SU-DHL-6 (cell line): ENCODE measurements at regions not wholly inside any gene's neighbourhood (a gene's known extent, or its start where the extent isn't known, plus 50 kb on each side); places are given as distances from the start of the nearest gene placed in this dataset.

Experiments used
- H2AFZ ChIP-seq: fragments of 200-600 bp; sonication (generic); 2 replicates; pipeline ENCODE4 v1.6.1; 2014; ENCODE audit warnings: low read depth, mild to moderate bottlenecking, moderate library complexity, mixed read lengths, antibody characterized with exemption, low read length; ENCODE audit not compliant: severe bottlenecking
- H3F3A ChIP-seq: fragments of 200-600 bp; shearing (Covaris generic); 2 replicates; pipeline ENCODE4 v1.6.0; 2016; ENCODE audit warnings: antibody characterized with exemption, mild to moderate bottlenecking; ENCODE audit not compliant: insufficient read depth
- H3K27ac ChIP-seq: fragments of 200-600 bp; sonication (generic); 2 replicates; pipeline ENCODE4 v1.5.1; 2016; ENCODE audit warnings: low read depth, mild to moderate bottlenecking, low read length, moderate library complexity, mixed read lengths
- H3K27me3 ChIP-seq: fragments of 200-600 bp; sonication (generic), shearing (Covaris generic); 2 replicates; pipeline ENCODE4 v1.6.0; 2014; ENCODE audit warnings: mild to moderate bottlenecking, low read length
- H3K36me3 ChIP-seq: fragments of 200-600 bp; sonication (generic); 2 replicates; pipeline ENCODE4 v1.6.1; 2014; ENCODE audit warnings: mild to moderate bottlenecking, low read length, mixed read lengths
- H3K4me2 ChIP-seq: fragments of 300-600, 200-600 bp; shearing (Covaris generic), sonication (generic); 2 replicates; pipeline ENCODE4 v1.6.0; 2014; ENCODE audit warnings: low read length, low read depth, mild to moderate bottlenecking; ENCODE audit not compliant: poor library complexity, severe bottlenecking
- H3K4me3 ChIP-seq: fragments of 200-600 bp; sonication (generic); 2 replicates; pipeline ENCODE4 v1.5.1; 2014; ENCODE audit warnings: antibody characterized with exemption, low read length, mild to moderate bottlenecking, mixed read lengths; ENCODE audit not compliant: insufficient read depth, poor library complexity, severe bottlenecking
- H3K79me2 ChIP-seq: fragments of 200-600 bp; sonication (generic); 2 replicates; pipeline ENCODE4 v1.6.1; 2014; ENCODE audit warnings: mild to moderate bottlenecking, low read length, moderate library complexity; ENCODE audit not compliant: insufficient read depth
- H3K9ac ChIP-seq: fragments of 200-600 bp; sonication (generic); 2 replicates; pipeline ENCODE4 v1.7.0; 2014; ENCODE audit warnings: mild to moderate bottlenecking, low read length
- H3K9me2 ChIP-seq: fragments of 200-600 bp; sonication (generic); replicated peaks from 2 replicates; pipeline ENCODE4 v1.6.1; 2014; ENCODE audit warnings: low read length; ENCODE audit not compliant: insufficient read depth
- H3K9me3 ChIP-seq: fragments of 200-600 bp; sonication (generic); 2 replicates; pipeline ENCODE4 v1.6.1; 2014; ENCODE audit warnings: low read length, mixed read lengths; ENCODE audit not compliant: insufficient read depth
- H4K20me1 ChIP-seq: fragments of 200-600 bp; sonication (generic); 2 replicates; pipeline ENCODE4 v1.6.1; 2014; ENCODE audit warnings: low read depth, mild to moderate bottlenecking, antibody characterized with exemption, low read length, moderate library complexity, mixed read lengths
- CTCF ChIP-seq: fragments of 200-600 bp; sonication (generic); IDR thresholded peaks from one replicate; pipeline ENCODE4 v1.5.1; 2017; ENCODE audit warnings: antibody characterized with exemption, mild to moderate bottlenecking, low read length, moderate library complexity; ENCODE audit not compliant: insufficient read depth, poor library complexity, severe bottlenecking
- EZH2phosphoT487 ChIP-seq: fragments of 200-600 bp; sonication (generic), shearing (Covaris generic); conservative IDR thresholded peaks from 2 replicates; pipeline ENCODE4 v1.6.1; 2018; ENCODE audit warnings: mild to moderate bottlenecking, antibody characterized with exemption, low read length, moderate library complexity, mixed read lengths

DNA sequence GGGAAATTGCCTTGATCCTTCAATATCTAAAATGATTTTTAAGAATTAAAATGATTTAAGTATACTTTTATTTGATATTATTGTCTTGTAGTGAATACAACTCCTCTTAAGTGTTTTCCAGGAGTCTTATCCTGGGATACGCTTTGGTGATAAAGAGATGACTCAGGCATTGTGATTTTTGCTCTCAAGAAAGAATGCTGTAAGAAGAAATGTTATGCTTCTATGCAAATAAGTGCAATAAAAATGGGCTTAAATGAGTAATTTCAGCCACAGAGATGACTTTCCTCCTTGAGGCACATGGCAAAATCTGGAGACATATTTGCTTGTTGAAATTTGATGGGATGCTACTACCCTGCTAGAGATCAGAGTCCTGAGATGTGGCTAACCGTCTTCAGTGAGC lies 358.6 kb upstream of the BCHE start:
- no peak overlapping the region for H3K4me3 ChIP-seq
- H3K9ac ChIP-seq, result no peak overlapping the region
- no peak overlapping the region for H3K4me2 ChIP-seq
- H3K9me3 ChIP-seq, result no peaks in the 10 kb centered on the region
- H4K20me1 ChIP-seq, result no peaks in the 10 kb centered on the region
- no peak overlapping the region for H3K27ac ChIP-seq
- no peaks in the 10 kb centered on the region for H3K9me2 ChIP-seq
- no peaks in the 10 kb centered on the region for H3K27me3 ChIP-seq
- TF ChIP-seq EZH2phosphoT487 (no peak), CTCF (no peak)
- no peaks in the 10 kb centered on the region for H3K36me3 ChIP-seq
- no peaks in the 10 kb centered on the region for H3K79me2 ChIP-seq
- no peak overlapping the region for H2AFZ ChIP-seq
- H3F3A ChIP-seq, result peaks cover under 1% of the 10 kb centered on the region; the same call in 1 of the 2 replicates

DNA sequence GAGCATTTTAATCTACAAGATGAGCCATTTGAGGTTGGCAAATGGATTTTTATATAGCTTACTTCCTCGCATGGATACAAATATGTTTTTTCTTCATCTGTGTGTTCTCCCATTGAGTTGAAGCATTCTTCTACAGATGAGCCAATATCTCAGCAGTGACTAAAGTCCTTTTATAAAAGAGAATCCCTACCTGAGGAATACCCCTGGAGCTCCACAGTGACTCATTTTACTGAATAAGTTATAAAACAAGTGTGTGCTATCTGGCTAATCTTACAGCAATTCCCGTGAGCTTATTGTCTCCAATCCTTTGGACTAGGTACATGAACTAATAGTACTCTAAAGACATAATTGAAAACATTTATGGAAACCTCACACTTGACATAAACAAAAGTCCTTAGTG lies 354.2 kb upstream of the BCHE start:
- Histone ChIP-seq H2AFZ (no peak overlapping the region), H3K4me2 (no peak overlapping the region), H3K36me3 (no peaks in the 10 kb centered on the region), H3K4me3 (no peak overlapping the region), H4K20me1 (no peaks in the 10 kb centered on the region), H3K9ac (no peak overlapping the region), H3F3A (no peaks in the 10 kb centered on the region), H3K79me2 (no peaks in the 10 kb centered on the region), H3K9me2 (no peaks in the 10 kb centered on the region), H3K27me3 (no peaks in the 10 kb centered on the region), H3K27ac (no peak overlapping the region), H3K9me3 (no peaks in the 10 kb centered on the region)
- TF ChIP-seq EZH2phosphoT487 (no peak), CTCF (no peak)

DNA sequence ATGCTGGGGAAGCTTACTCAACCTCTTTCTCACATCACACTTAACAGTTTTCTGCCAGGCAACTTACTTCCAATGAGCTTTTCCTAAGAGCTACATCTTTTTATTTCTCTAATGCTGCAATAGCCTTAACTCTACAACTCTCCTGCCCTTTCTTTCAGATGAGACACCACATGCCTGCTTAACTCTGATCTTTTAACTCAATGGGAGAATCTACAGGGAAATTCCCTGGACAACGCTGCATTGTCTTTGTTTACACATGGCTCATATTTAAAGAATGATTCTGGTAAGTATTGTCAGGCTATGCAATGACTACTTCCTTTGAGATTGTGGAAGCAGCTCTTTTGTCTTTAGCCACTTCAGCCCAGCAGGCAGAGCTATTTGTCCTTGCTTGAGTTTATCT lies 353.1 kb upstream of the BCHE start:
- H3K27me3 ChIP-seq, result no peaks in the 10 kb centered on the region
- H3F3A ChIP-seq, result no peaks in the 10 kb centered on the region
- no peak for TF ChIP-seq EZH2phosphoT487
- no peak for TF ChIP-seq CTCF
- no peaks in the 10 kb centered on the region for H3K9me2 ChIP-seq
- H3K27ac ChIP-seq, result no peak overlapping the region
- H3K9me3 ChIP-seq, result no peaks in the 10 kb centered on the region
- no peak overlapping the region for H3K4me2 ChIP-seq
- no peaks in the 10 kb centered on the region for H4K20me1 ChIP-seq
- no peak overlapping the region for H3K9ac ChIP-seq
- H3K4me3 ChIP-seq, result no peak overlapping the region
- no peaks in the 10 kb centered on the region for H3K36me3 ChIP-seq
- H3K79me2 ChIP-seq, result no peaks in the 10 kb centered on the region
- H2AFZ ChIP-seq, result no peak overlapping the region

GRCh38 chr3:166187237-166187636 lies 350.0 kb upstream of the BCHE start:
- H3K4me2 ChIP-seq, result no peak overlapping the region
- H3F3A ChIP-seq, result no peaks in the 10 kb centered on the region
- no peak overlapping the region for H3K27ac ChIP-seq
- H3K9me3 ChIP-seq, result no peaks in the 10 kb centered on the region
- no peaks in the 10 kb centered on the region for H3K36me3 ChIP-seq
- no peaks in the 10 kb centered on the region for H3K27me3 ChIP-seq
- no peak overlapping the region for H3K9ac ChIP-seq
- TF ChIP-seq CTCF (no peak), EZH2phosphoT487 (no peak)
- no peaks in the 10 kb centered on the region for H4K20me1 ChIP-seq
- no peaks in the 10 kb centered on the region for H3K79me2 ChIP-seq
- no peaks in the 10 kb centered on the region for H3K9me2 ChIP-seq
- H3K4me3 ChIP-seq, result no peak overlapping the region
- no peak overlapping the region for H2AFZ ChIP-seq
